K562 (cell line): ENCODE measurements at regions not wholly inside any gene's neighbourhood (a gene's known extent, or its start where the extent isn't known, plus 50 kb on each side); places are given as distances from the start of the nearest gene placed in this dataset.

ENCODE experiments used
- BCLAF1 ChIP-seq, 2 experiments: fragments of 450-650 bp in 1 of 2; IDR thresholded peaks; 2 replicates each; pipeline ENCODE4 v1.6.1; 2011 to 2017; ENCODE audit warnings: low read depth in 2 of 2, antibody characterized with exemption in 1 of 2, borderline replicate concordance in 1 of 2, low read length in 1 of 2, mild to moderate bottlenecking in 1 of 2, mixed read lengths in 1 of 2; ENCODE audit not compliant: control insufficient read depth in 1 of 2
- CTCF ChIP-seq, 3 experiments: IDR thresholded peaks in 2 of 3; conservative IDR thresholded peaks in 1 of 3; 2 replicates each; pipeline ENCODE4 v1.5.1; 2011 to 2012; ENCODE audit warnings: low read length in 3 of 3, mild to moderate bottlenecking in 3 of 3, control low read depth in 2 of 3, improper control_type of control experiment in 1 of 3, inconsistent platforms in 1 of 3, low read depth in 1 of 3, mixed read lengths in 1 of 3, moderate library complexity in 1 of 3; ENCODE audit not compliant: insufficient read depth in 2 of 3
- YY1 ChIP-seq, 3 experiments: IDR thresholded peaks; 2 replicates each; pipeline ENCODE4 v1.6.1; 2011; ENCODE audit warnings: low read length in 2 of 3, mild to moderate bottlenecking in 2 of 3, moderate library complexity in 2 of 3, borderline replicate concordance in 1 of 3, control low read depth in 1 of 3, low read depth in 1 of 3; ENCODE audit not compliant: insufficient read depth in 3 of 3, insufficient replicate concordance in 2 of 3, control insufficient read depth in 1 of 3, insufficient read length in 1 of 3; ENCODE audit errors: extremely low read depth in 1 of 3
- ZNF586 ChIP-seq: fragments of 450-650 bp; formaldehyde crosslinking; conservative IDR thresholded peaks from 2 replicates; pipeline ENCODE4 v1.4.0; 2020; ENCODE audit warnings: mild to moderate bottlenecking, moderate library complexity

DNA sequence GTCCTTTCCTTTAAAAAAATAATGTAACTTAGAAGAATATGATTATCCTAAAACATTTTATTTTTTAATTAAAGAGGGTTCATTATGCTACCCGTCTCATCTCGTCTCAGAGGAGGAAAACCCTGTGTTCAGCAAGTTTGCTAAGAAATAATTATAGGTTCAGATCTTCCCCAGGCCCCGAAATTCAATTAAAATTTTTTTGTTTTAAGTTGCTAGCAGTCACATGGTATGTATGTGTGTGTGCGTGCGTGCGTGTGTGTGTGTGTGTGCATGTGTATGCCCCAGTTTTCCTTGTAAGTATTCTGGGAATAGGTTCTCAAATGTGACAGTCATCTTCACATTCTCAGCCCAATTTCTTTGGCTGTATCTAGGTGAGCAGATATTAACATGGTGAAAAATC lies 86.6 kb upstream of the HOXC13 start:
- no peak for TF ChIP-seq BCLAF1 (IDR thresholded peaks at IDR 0.05; ENCODE audit: borderline replicate concordance in 1 of 2, control insufficient read depth in 1 of 2, low read depth in 2 of 2, low read length in 1 of 2)
- TF ChIP-seq CTCF (IDR thresholded peaks at IDR 0.05 in 2 of 3, conservative IDR thresholded peaks at IDR 0.05 in 1 of 3; ENCODE audit: insufficient read depth in 2 of 3, low read depth in 1 of 3, low read length in 3 of 3): no peak
- no peak for TF ChIP-seq YY1 (IDR thresholded peaks at IDR 0.05; ENCODE audit: borderline replicate concordance in 1 of 3, control insufficient read depth in 1 of 3, extremely low read depth in 1 of 3, insufficient read depth in 3 of 3, insufficient read length in 1 of 3, insufficient replicate concordance in 2 of 3, low read depth in 1 of 3, low read length in 2 of 3)
- TF ChIP-seq ZNF586 (CRISPR knock-in tag): no peak
